Mucosa of rectum (tissue), 2 donors: ENCODE measurements at regions not wholly inside any gene's neighbourhood (a gene's known extent, or its start where the extent isn't known, plus 50 kb on each side); places are given as distances from the start of the nearest gene placed in this dataset.

ENCODE experiments used
- H3K27ac ChIP-seq, 2 donors: one replicate each; pipeline ENCODE4 v1.7.0; 2013; ENCODE audit warnings: inconsistent platforms in 2 of 2, low read depth in 2 of 2, low read length in 2 of 2
- H3K27me3 ChIP-seq, 2 donors: one replicate each; pipeline ENCODE4 v1.7.0; 2013; ENCODE audit warnings: low read length in 2 of 2; ENCODE audit not compliant: control insufficient read depth in 2 of 2, insufficient read depth in 2 of 2
- H3K36me3 ChIP-seq, 2 donors: one replicate each; pipeline ENCODE4 v1.7.0; 2013; ENCODE audit warnings: low read length in 2 of 2; ENCODE audit not compliant: control insufficient read depth in 2 of 2, insufficient read depth in 2 of 2
- H3K4me1 ChIP-seq, 2 donors: one replicate each; pipeline ENCODE4 v1.7.0; 2013; ENCODE audit warnings: low read length in 2 of 2, mild to moderate bottlenecking in 1 of 2; ENCODE audit not compliant: control insufficient read depth in 2 of 2, insufficient read depth in 2 of 2
- H3K4me3 ChIP-seq, 2 donors: one replicate each; pipeline ENCODE4 v1.7.0; 2013; ENCODE audit warnings: low read length in 2 of 2
- H3K9ac ChIP-seq, 2 donors: one replicate each; pipeline ENCODE4 v1.7.0; 2013; ENCODE audit warnings: low read length in 2 of 2, low read depth in 1 of 2, mild to moderate bottlenecking in 1 of 2
- H3K9me3 ChIP-seq, 2 donors: one replicate each; pipeline ENCODE4 v1.7.0; 2013; ENCODE audit warnings: low read length in 2 of 2; ENCODE audit not compliant: control insufficient read depth in 2 of 2
- donor health status: healthy.
- donor health status: Normal muscosa, but diverticular disease.

DNA sequence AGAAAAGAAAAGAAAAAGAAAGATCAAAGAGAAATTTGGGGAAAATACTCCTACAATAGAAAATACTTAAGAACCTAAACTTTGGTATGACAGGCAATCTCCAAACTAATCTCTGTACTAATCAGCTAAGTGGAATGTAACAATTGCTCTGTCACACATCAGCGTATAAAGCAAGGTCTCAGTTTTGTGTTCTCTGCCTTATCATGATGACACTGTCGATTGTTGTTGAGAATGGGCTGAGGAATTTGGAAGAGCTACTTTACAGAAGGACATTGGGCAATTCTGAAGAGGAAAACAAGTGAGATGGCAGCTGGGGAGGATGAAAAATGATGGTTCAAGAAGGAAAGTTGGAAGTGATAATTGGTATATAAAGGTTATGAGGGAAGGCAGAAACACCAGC, 486.0 kb upstream of the HTR2C start:
- no peaks in the 10 kb centered on the region for H3K9me3 ChIP-seq
- no peak overlapping the region for H3K4me3 ChIP-seq
- no peaks in the 10 kb centered on the region for H3K36me3 ChIP-seq
- H3K27ac ChIP-seq: no peak overlapping the region
- no peak overlapping the region for H3K9ac ChIP-seq
- H3K27me3 ChIP-seq: peaks cover 0 to 3% of the 10 kb centered on the region in 2 donors
- no peaks in the 10 kb centered on the region for H3K4me1 ChIP-seq

DNA sequence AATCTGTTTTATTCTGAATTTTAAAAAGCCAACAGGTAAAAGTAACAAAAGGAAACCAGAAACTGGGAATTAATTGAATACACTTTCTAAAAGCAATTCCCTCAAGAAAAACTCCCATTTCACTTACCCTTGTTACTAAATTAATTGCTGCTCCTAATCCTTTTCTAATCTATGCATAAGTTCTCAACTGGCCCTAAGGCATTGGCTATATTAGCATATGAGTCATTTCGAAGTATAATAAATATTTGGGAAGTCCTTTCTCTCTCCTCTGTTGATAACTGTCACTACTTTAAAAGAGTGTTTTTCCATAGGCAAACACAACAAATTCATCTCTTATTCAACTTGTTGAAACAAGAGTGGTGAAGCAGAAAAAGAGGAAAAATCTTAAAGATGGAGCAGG, 486.5 kb upstream of the HTR2C start:
- no peaks in the 10 kb centered on the region for H3K4me1 ChIP-seq
- H3K36me3 ChIP-seq: no peaks in the 10 kb centered on the region
- no peak overlapping the region for H3K9ac ChIP-seq
- H3K9me3 ChIP-seq: no peaks in the 10 kb centered on the region
- no peak overlapping the region for H3K27ac ChIP-seq
- no peak overlapping the region for H3K4me3 ChIP-seq
- H3K27me3 ChIP-seq: peaks cover 0 to 3% of the 10 kb centered on the region in 2 donors

DNA sequence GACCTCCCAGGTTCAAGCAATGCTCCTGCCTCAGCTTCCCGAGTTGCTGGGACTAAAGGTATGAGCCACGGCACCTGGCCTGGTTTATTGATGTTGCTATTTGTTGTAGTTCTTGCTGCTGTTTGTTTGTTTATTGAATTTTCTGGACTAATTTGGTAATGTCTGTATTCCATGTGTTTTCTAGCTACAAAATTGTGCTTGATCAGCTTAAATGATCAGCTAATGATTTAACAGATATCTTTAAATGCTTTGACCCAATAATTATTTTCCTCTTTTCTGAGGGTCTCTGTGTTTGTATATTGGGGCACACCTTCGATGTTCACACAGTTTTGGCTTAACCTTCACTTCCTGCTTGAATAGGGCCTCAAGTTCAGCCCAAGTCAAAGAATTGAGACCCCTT, 488.1 kb upstream of the HTR2C start:
- Histone ChIP-seq H3K4me1 (no peaks in the 10 kb centered on the region), H3K9me3 (no peaks in the 10 kb centered on the region), H3K4me3 (no peak overlapping the region), H3K9ac (no peak overlapping the region), H3K27me3 (peaks cover 0 to under 1% of the 10 kb centered on the region in 2 donors), H3K27ac (no peak overlapping the region), H3K36me3 (no peaks in the 10 kb centered on the region)

DNA sequence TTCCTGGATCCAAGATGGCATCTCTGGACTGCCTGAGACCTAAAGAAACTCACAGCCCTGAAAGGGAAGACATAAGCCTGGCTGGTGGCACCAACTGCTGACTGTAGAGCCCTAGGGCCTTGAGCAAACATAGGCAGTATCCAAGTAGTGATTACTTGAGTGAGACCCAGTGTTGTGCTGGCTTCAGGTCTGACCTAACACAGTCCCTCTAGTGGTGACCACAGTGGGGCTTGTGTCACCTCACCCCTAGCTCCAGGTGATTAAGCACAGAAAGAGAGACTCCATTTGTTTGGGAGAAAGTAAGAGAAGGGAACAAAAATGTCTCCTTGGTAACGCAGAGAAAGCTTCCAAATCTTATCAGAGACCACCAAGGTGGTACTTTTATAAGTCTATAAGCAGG, 496.3 kb upstream of the HTR2C start:
- Histone ChIP-seq H3K4me1 (no peaks in the 10 kb centered on the region), H3K27me3 (no peaks in the 10 kb centered on the region), H3K4me3 (no peak overlapping the region)

DNA sequence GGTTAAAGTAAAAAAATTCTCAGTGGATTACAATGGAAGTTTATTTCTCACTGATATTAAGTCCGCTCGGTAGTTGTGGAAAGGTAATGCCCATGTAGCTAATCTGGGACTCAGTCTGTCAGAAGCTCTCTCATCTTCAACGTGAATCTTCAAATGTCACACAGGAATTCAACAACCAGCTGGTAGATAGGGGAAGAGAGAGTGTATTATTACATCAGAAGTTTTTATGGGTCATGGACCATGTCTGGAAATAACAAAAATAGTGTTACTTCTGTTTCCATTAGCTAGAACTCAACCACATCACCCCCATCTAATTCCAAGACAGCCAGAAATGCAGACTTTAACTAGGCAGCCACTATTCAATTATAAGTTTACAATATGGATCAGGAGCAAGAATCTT, 506.1 kb upstream of the HTR2C start:
- no peaks in the 10 kb centered on the region for H3K36me3 ChIP-seq
- H3K4me1 ChIP-seq: no peaks in the 10 kb centered on the region
- no peaks in the 10 kb centered on the region for H3K27me3 ChIP-seq
- no peak overlapping the region for H3K9ac ChIP-seq
- no peak overlapping the region for H3K27ac ChIP-seq
- no peak overlapping the region for H3K4me3 ChIP-seq
- H3K9me3 ChIP-seq: no peaks in the 10 kb centered on the region

More for the DNA sequence above, 496.3 kb upstream of the HTR2C start:
- Histone ChIP-seq H3K27ac (no peak overlapping the region), H3K36me3 (no peaks in the 10 kb centered on the region), H3K9me3 (no peaks in the 10 kb centered on the region), H3K9ac (no peak overlapping the region)

DNA sequence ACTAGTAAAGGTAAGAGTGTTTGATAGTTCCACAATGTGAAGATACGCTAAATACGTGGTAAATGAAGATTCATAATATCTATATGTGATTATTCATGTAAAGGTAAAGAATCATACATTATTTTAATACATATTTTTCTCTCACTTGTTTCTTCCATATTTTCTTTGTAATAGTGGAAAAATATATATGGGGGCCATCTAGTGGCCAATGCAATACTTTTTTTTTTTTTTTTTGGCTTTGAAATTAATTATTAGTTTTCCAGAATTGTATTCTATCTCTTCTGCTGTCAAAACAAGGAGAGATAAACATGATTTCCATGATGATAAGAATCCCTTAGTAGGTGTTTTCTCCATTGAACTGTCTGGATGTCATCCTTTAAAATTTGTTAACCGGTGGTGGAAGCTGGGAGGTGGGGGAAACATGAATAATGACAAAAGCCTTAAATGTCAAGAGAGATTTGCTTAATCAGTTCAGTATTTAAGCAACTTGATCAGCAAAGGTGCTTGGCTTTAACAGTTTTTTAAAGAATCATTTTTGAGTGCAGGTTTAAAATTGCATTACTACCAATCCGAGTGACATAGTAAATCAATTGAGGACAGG, 508.7 kb upstream of the HTR2C start:
- no peaks in the 10 kb centered on the region for H3K9me3 ChIP-seq
- H3K27ac ChIP-seq: no peak overlapping the region
- no peak overlapping the region for H3K9ac ChIP-seq
- H3K4me3 ChIP-seq: no peak overlapping the region
- H3K36me3 ChIP-seq: no peaks in the 10 kb centered on the region
- H3K27me3 ChIP-seq: no peaks in the 10 kb centered on the region
- H3K4me1 ChIP-seq: no peaks in the 10 kb centered on the region

DNA sequence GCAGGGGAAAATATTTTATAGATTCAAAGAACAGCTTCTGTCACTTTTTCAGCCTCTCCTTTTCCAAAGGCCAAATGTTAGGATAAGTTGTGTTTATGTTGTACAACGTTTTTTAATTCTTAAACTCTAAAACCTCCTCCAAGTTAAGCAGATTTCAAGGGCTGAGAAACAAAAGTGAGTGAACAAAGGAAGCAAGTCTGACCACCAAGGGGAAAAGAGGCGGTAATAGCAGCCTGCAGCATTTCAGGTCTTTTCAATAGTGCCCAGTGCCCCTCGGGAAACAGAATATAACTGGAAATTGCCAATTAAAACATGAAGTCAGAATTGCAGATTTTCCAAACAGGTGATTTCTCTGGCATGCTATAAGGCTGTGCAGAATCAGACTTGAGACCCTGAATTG, 510.0 kb upstream of the HTR2C start:
- H3K36me3 ChIP-seq: no peaks in the 10 kb centered on the region
- no peaks in the 10 kb centered on the region for H3K9me3 ChIP-seq

DNA sequence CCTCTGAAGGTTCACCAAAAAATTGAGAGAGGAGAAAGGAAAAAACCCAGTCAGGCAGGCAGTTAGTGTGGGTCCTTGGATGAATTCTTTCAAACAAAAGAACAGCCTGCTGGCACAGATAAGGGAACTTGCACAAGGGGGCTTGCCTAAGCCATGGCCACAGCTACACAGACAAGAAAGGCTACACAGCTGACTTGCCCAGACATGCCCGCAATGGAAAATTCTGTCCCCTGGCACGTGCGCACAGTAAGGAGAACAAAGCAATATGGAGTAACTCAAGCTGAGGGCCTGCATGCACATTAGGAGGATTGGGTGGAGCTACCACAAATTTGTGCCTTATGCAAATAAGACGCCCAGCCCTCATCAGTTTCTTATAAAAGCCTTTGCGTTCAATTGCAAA, 512.5 kb upstream of the HTR2C start:
- Histone ChIP-seq H3K9me3 (no peaks in the 10 kb centered on the region), H3K27me3 (no peaks in the 10 kb centered on the region), H3K36me3 (no peaks in the 10 kb centered on the region), H3K9ac (no peak overlapping the region), H3K4me3 (no peak overlapping the region), H3K4me1 (no peaks in the 10 kb centered on the region), H3K27ac (no peak overlapping the region)

More for the DNA sequence above, 510.0 kb upstream of the HTR2C start:
- Histone ChIP-seq H3K4me3 (no peak overlapping the region), H3K27ac (no peak overlapping the region), H3K4me1 (no peaks in the 10 kb centered on the region), H3K9ac (no peak overlapping the region), H3K27me3 (no peaks in the 10 kb centered on the region)

DNA sequence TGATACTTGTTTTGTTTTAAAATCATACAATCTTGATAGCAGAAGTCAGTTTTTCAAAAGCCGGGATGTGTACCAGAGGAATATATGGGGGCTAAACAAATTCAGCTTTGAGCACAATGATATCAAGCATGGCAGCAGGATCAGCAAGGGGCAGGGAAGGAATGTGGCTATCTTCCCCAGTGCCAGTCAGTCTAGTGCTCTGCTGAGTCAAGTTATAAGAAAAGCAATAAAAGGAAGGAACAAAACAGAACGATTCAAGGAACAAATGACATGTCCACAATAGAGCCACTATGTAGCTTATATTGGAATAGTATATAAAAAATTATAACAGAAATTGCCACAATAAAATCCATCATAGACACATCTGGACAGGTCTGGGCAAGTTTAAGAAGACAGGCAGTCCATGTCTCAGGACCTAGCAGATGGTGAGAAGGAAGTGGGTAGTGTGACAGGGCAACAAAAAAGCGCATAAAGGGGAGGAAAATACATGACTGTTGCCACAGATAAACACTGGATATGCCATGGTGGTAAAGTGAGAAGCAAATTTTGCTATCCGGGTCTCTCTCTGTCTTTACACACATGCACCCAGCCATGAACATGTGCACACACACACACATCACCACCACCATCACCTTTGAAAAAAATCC, 518.2 kb upstream of the HTR2C start:
- Histone ChIP-seq H3K27ac (no peak overlapping the region), H3K9ac (no peak overlapping the region), H3K4me3 (no peak overlapping the region), H3K9me3 (no peaks in the 10 kb centered on the region), H3K4me1 (peaks cover 0 to 3% of the 10 kb centered on the region in 2 donors), H3K36me3 (no peaks in the 10 kb centered on the region), H3K27me3 (peaks cover 0 to 3% of the 10 kb centered on the region in 2 donors)

DNA sequence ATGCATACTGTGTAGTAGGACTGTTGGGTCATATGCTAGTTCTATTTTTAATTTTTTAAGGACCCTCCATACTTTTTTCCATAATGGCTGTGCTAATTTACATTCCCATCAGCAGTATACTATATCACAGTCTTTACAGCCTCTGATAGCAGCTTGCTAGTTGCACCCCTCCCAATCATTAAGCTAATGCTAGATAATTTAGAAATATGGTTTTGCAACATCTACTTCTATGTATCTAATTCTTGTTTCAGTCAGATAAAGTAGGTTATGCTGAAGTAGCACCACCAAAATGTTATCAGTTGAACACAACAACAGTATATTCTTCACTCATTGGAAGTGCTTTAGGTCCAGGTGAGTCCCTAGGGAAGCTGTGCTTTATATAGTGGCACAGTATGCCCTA, 522.7 kb upstream of the HTR2C start:
- no peak overlapping the region for H3K9ac ChIP-seq
- H3K4me3 ChIP-seq: no peak overlapping the region
- no peaks in the 10 kb centered on the region for H3K9me3 ChIP-seq
- H3K27ac ChIP-seq: no peak overlapping the region
- H3K36me3 ChIP-seq: no peaks in the 10 kb centered on the region
- peaks cover 0 to 3% of the 10 kb centered on the region in 2 donors for H3K27me3 ChIP-seq
- peaks cover 0 to 3% of the 10 kb centered on the region in 2 donors for H3K4me1 ChIP-seq
